H1 (cell line): ENCODE measurements at regions not wholly inside any gene's neighbourhood (a gene's known extent, or its start where the extent isn't known, plus 50 kb on each side); places are given as distances from the start of the nearest gene placed in this dataset.

Experiments
- CBX8 ChIP-seq: fragments of 300-800, 300-1000 bp; sonication (generic); IDR thresholded peaks from 2 replicates; pipeline ENCODE4 v1.7.1; 2016; ENCODE audit warnings: low read depth, low read length, borderline replicate concordance
- SP1 ChIP-seq: IDR thresholded peaks from 2 replicates; pipeline ENCODE4 v1.6.1; 2011; ENCODE audit warnings: low read depth, low read length

- TF ChIP-seq CBX8 (no peak), SP1 (no peak)
These were observed 482.7 kb upstream of the CD180 start (continued) for GRCh38 chr5:67679184-67679841.
